ENCODE measurements at regions not wholly inside any gene's neighbourhood (a gene's known extent, or its start where the extent isn't known, plus 50 kb on each side); places are given as distances from the start of the nearest gene placed in this dataset.

- no peak for TF ChIP-seq CEBPZ (IDR thresholded peaks at IDR 0.05; ENCODE audit: low read depth, low read length)
- no peak for TF ChIP-seq POLR2AphosphoS5 (IDR thresholded peaks at IDR 0.05; ENCODE audit: low read length)
These were observed 237.8 kb upstream of the THSD7B start for GRCh38 chr2:136527560-136527959.

All from GM12878 (cell line).